SIG-M5 treated with dmso at 0.1 percent for 504 hours (cell line): ENCODE measurements at regions not wholly inside any gene's neighbourhood (a gene's known extent, or its start where the extent isn't known, plus 50 kb on each side); places are given as distances from the start of the nearest gene placed in this dataset.

ENCODE experiments used
- DNase-seq: peaks from one replicate; lab custom pipeline; 2025; ENCODE audit not compliant: unreplicated experiment; lab: John Stamatoyannopoulos, UW

GRCh38 chr17:27973258-27974044, 69.0 kb upstream of the NLK start:
- DNase-seq = no peak

GRCh38 chr17:27974045-27974436, 68.4 kb upstream of the NLK start:
- DNase-seq = no peak

- no peak for DNase-seq
These were observed 67.8 kb upstream of the NLK start for GRCh38 chr17:27974531-27975145.

GRCh38 chr17:27975146-27976011, 67.1 kb upstream of the NLK start:
- DNase-seq = no peak

- DNase-seq = no peak
These were observed 66.1 kb upstream of the NLK start for GRCh38 chr17:27976331-27976730.

GRCh38 chr17:27977751-27978688, 64.5 kb upstream of the NLK start:
- no peak for DNase-seq

- DNase-seq = no peak
These were observed 63.7 kb upstream of the NLK start for GRCh38 chr17:27978689-27979175.

- no peak for DNase-seq
These were observed 62.4 kb upstream of the NLK start for GRCh38 chr17:27980043-27980442.

GRCh38 chr17:27981978-27982377, 60.5 kb upstream of the NLK start:
- no peak for DNase-seq

GRCh38 chr17:27982688-27983087, 59.8 kb upstream of the NLK start:
- DNase-seq = no peak

GRCh38 chr17:27983853-27984252, 58.6 kb upstream of the NLK start:
- no peak for DNase-seq

GRCh38 chr17:27984404-27984803, 58.1 kb upstream of the NLK start:
- no peak for DNase-seq

- no peak for DNase-seq
These were observed 57.7 kb upstream of the NLK start for GRCh38 chr17:27984816-27985215.

- no peak for DNase-seq
These were observed 57.2 kb upstream of the NLK start for GRCh38 chr17:27985306-27985705.

GRCh38 chr17:27985736-27986399, 56.6 kb upstream of the NLK start:
- DNase-seq = no peak

- DNase-seq = no peak
These were observed 55.4 kb upstream of the NLK start for GRCh38 chr17:27986805-27987684.

GRCh38 chr17:27989046-27989445, 53.4 kb upstream of the NLK start:
- no peak for DNase-seq

- no peak for DNase-seq
These were observed 52.4 kb upstream of the NLK start for GRCh38 chr17:27990100-27990499.

GRCh38 chr17:27990979-27991378, 51.5 kb upstream of the NLK start:
- no peak for DNase-seq
